ENCODE measurements at regions not wholly inside any gene's neighbourhood (a gene's known extent, or its start where the extent isn't known, plus 50 kb on each side); places are given as distances from the start of the nearest gene placed in this dataset.

GRCh38 chr14:65249471-65250161, 147.3 kb upstream of the MAX start:
- no peak for ATAC-seq
- ChIA-PET CTCF (no interaction called here), POLR2A (ENCODE audit: unreplicated experiment) (no interaction called here)
- Histone ChIP-seq H3K79me2 (ENCODE audit: low read length) (peaks cover 1% of the 10 kb centered on the region; the same call in 1 of the 2 replicates), H3K36me3 (ENCODE audit: low read depth, low read length) (no peaks in the 10 kb centered on the region; the same call in 1 of the 2 replicates), H3K27me3 (ENCODE audit: low read length) (no peaks in the 10 kb centered on the region), H3K9me2 (replicated peaks; ENCODE audit: low read length) (no peaks in the 10 kb centered on the region), H4K20me1 (ENCODE audit: low read length) (no peaks in the 10 kb centered on the region), H2AFZ (ENCODE audit: low read length) (no peak overlapping the region), H3K4me1 (ENCODE audit: insufficient read depth, low read length) (peaks cover 17% of the 10 kb centered on the region), H3K4me3 (ENCODE audit: low read length) (no peak overlapping the region), H3F3A (ENCODE audit: low read length, unreplicated experiment) (no peaks in the 10 kb centered on the region), H3K27ac (ENCODE audit: low read length) (no peak overlapping the region), H3K4me2 (ENCODE audit: low read length) (no peak overlapping the region), H3K9me3 (ENCODE audit: low read length) (no peaks in the 10 kb centered on the region), H3K9ac (ENCODE audit: low read length) (no peak overlapping the region)
- no peak for DNase-seq
- TF ChIP-seq CTCF (conservative IDR thresholded peaks at IDR 0.05; ENCODE audit: low read depth, low read length) (no peak), EZH2 (IDR thresholded peaks at IDR 0.05; ENCODE audit: low read length, unreplicated experiment) (no peak), EZH2phosphoT487 (IDR thresholded peaks at IDR 0.05; ENCODE audit: borderline replicate concordance, low read length) (no peak)
- BruUV-seq (replicated peaks), result no TSS peak
- intact Hi-C loops (cut with micrococcal nuclease), result no loop called here

- DNase-seq, result no peak
- H3K9ac ChIP-seq (ENCODE audit: low read length), result no peak overlapping the region
- no peaks in the 10 kb centered on the region; the same call in 1 of the 2 replicates for H3K36me3 ChIP-seq (ENCODE audit: low read depth, low read length)
- peaks cover 20% of the 10 kb centered on the region for H3K4me1 ChIP-seq (ENCODE audit: insufficient read depth, low read length)
- no peaks in the 10 kb centered on the region for H3K9me3 ChIP-seq (ENCODE audit: low read length)
- no peaks in the 10 kb centered on the region for H3F3A ChIP-seq (ENCODE audit: low read length, unreplicated experiment)
- ChIA-PET CTCF (no interaction called here), POLR2A (ENCODE audit: unreplicated experiment) (no interaction called here)
- H3K9me2 ChIP-seq (replicated peaks; ENCODE audit: low read length), result no peaks in the 10 kb centered on the region
- TF ChIP-seq CTCF (conservative IDR thresholded peaks at IDR 0.05; ENCODE audit: low read depth, low read length), result no peak
- no peak for TF ChIP-seq EZH2 (IDR thresholded peaks at IDR 0.05; ENCODE audit: low read length, unreplicated experiment)
- TF ChIP-seq EZH2phosphoT487 (IDR thresholded peaks at IDR 0.05; ENCODE audit: borderline replicate concordance, low read length), result no peak
- no TSS peak for BruUV-seq (replicated peaks)
- intact Hi-C loops (cut with micrococcal nuclease), result no loop called here
- no peak overlapping the region for H2AFZ ChIP-seq (ENCODE audit: low read length)
- H3K27ac ChIP-seq (ENCODE audit: low read length), result no peak overlapping the region
- no peaks in the 10 kb centered on the region for H3K79me2 ChIP-seq (ENCODE audit: low read length)
- H3K4me2 ChIP-seq (ENCODE audit: low read length), result no peak overlapping the region
- H3K27me3 ChIP-seq (ENCODE audit: low read length), result no peaks in the 10 kb centered on the region
- H3K4me3 ChIP-seq (ENCODE audit: low read length), result no peak overlapping the region
- no peak for ATAC-seq
- H4K20me1 ChIP-seq (ENCODE audit: low read length), result no peaks in the 10 kb centered on the region
Measured at GRCh38 chr14:65250162-65250495, 147.8 kb upstream of the MAX start.

GRCh38 chr14:65251213-65251612, 148.9 kb upstream of the MAX start:
- H3F3A ChIP-seq (ENCODE audit: low read length, unreplicated experiment), result no peaks in the 10 kb centered on the region
- ATAC-seq, result no peak
- CTCF ChIA-PET, result no interaction called here

More at GRCh38 chr14:65251213-65251612, 148.9 kb upstream of the MAX start:
- no peak overlapping the region for H3K4me3 ChIP-seq (ENCODE audit: low read length)
- H3K36me3 ChIP-seq (ENCODE audit: low read depth, low read length), result no peaks in the 10 kb centered on the region; the same call in 1 of the 2 replicates
- H3K79me2 ChIP-seq (ENCODE audit: low read length), result 0 out of 2 replicates have a peak, but pooled peaks cover 1% of the 10 kb centered on the region
- BruUV-seq (replicated peaks), result no TSS peak
- H4K20me1 ChIP-seq (ENCODE audit: low read length), result no peaks in the 10 kb centered on the region
- no peaks in the 10 kb centered on the region for H3K9me3 ChIP-seq (ENCODE audit: low read length)
- no peaks in the 10 kb centered on the region for H3K9me2 ChIP-seq (replicated peaks; ENCODE audit: low read length)
- POLR2A ChIA-PET (ENCODE audit: unreplicated experiment), result no interaction called here
- H3K27ac ChIP-seq (ENCODE audit: low read length), result peak overlapping the region; percentile 34
- no peak overlapping the region for H2AFZ ChIP-seq (ENCODE audit: low read length)
- H3K4me2 ChIP-seq (ENCODE audit: low read length), result no peak overlapping the region
- no peak overlapping the region for H3K9ac ChIP-seq (ENCODE audit: low read length)
- intact Hi-C loops (cut with micrococcal nuclease), result no loop called here
- no peaks in the 10 kb centered on the region for H3K27me3 ChIP-seq (ENCODE audit: low read length)
- TF ChIP-seq CTCF (conservative IDR thresholded peaks at IDR 0.05; ENCODE audit: low read depth, low read length) (no peak), EZH2phosphoT487 (IDR thresholded peaks at IDR 0.05; ENCODE audit: borderline replicate concordance, low read length) (no peak), EZH2 (IDR thresholded peaks at IDR 0.05; ENCODE audit: low read length, unreplicated experiment) (no peak)
- peaks cover 31% of the 10 kb centered on the region for H3K4me1 ChIP-seq (ENCODE audit: insufficient read depth, low read length)
- peak; percentile 73 for DNase-seq
